SK-N-SH (cell line): ENCODE measurements at regions not wholly inside any gene's neighbourhood (a gene's known extent, or its start where the extent isn't known, plus 50 kb on each side); places are given as distances from the start of the nearest gene placed in this dataset.
A peak's percentile ranks its signal among the peaks of the same experiment; 100 is the strongest.

Source experiments
- CTCF ChIA-PET: fragments of 300-600, 350-600 bp; formaldehyde crosslinking; extraction: SDS; loops from one replicate; lab custom pipeline; 2021; lab: Yijun Ruan, JAX
- POLR2A ChIA-PET: fragments of 350-600 bp; sonication (Branson Sonifier 250); formaldehyde crosslinking; extraction: SDS; loops from one replicate; lab custom pipeline; 2020; ENCODE audit warnings: antibody characterized with exemption, inconsistent platforms; lab: Yijun Ruan, JAX
- DNase-seq: peaks from one replicate; pipeline ENCODE4 v3.0.0; 2012
- H2AFZ ChIP-seq: fragments of 200-600 bp; sonication (generic); 2 replicates; pipeline ENCODE4 v1.8.1; 2016; ENCODE audit warnings: antibody characterized with exemption, mild to moderate bottlenecking, low read depth
- H3F3A ChIP-seq: fragments of 200-600 bp; sonication (generic); replicated peaks from 2 replicates; pipeline ENCODE3; 2016; ENCODE audit warnings: antibody characterized with exemption, mild to moderate bottlenecking; ENCODE audit not compliant: insufficient read depth
- H3K27ac ChIP-seq, 2 experiments: fragments of 200-500 bp in 1 of 2; fragments of 200-600 bp in 1 of 2; sonication (Bioruptor generic) in 1 of 2; sonication (generic), shearing (Covaris generic) in 1 of 2; 2 replicates each; pipeline versions ENCODE4 v1.5.1 to v1.6.1; 2014 to 2016; ENCODE audit warnings: low read depth in 2 of 2, inconsistent platforms in 1 of 2, low read length in 1 of 2, mild to moderate bottlenecking in 1 of 2, mixed read lengths in 1 of 2
- H3K27me3 ChIP-seq: fragments of 200-600 bp; sonication (generic), shearing (Covaris generic); 2 replicates; pipeline ENCODE4 v1.6.1; 2016; ENCODE audit warnings: mixed run types; ENCODE audit not compliant: insufficient read depth
- H3K36me3 ChIP-seq, 2 experiments: fragments of 200-500 bp in 1 of 2; fragments of 200-600 bp in 1 of 2; sonication (Bioruptor generic) in 1 of 2; sonication (generic) in 1 of 2; replicated peaks in 1 of 2; 2 replicates each; pipeline versions ENCODE3 to v1.5.1; 2014 to 2016; ENCODE audit warnings: low read length in 1 of 2, mild to moderate bottlenecking in 1 of 2; ENCODE audit not compliant: insufficient read depth in 2 of 2, control insufficient read depth in 1 of 2
- H3K4me1 ChIP-seq, 2 experiments: fragments of 200-500 bp in 1 of 2; fragments of 200-600 bp in 1 of 2; sonication (Bioruptor generic) in 1 of 2; sonication (generic), shearing (Covaris generic) in 1 of 2; 2 replicates each; pipeline versions ENCODE4 v1.5.1 to v1.6.1; 2014 to 2016; ENCODE audit warnings: low read depth in 1 of 2, low read length in 1 of 2, mixed run types in 1 of 2; ENCODE audit not compliant: insufficient read depth in 2 of 2, control insufficient read depth in 1 of 2
- H3K4me2 ChIP-seq: fragments of 200-600 bp; sonication (generic), shearing (Covaris generic); 2 replicates; pipeline ENCODE4 v1.6.1; 2017; ENCODE audit warnings: mixed run types
- H3K4me3 ChIP-seq, 2 experiments: fragments of 200-500 bp in 1 of 2; fragments of 200-600 bp in 1 of 2; sonication (Bioruptor generic) in 1 of 2; sonication (generic), shearing (Covaris generic) in 1 of 2; 2 replicates each; pipeline versions ENCODE4 v1.5.1 to v1.8.1; 2014 to 2016; ENCODE audit warnings: low read depth in 2 of 2, inconsistent platforms in 1 of 2, low read length in 1 of 2, mild to moderate bottlenecking in 1 of 2, mixed read lengths in 1 of 2, moderate library complexity in 1 of 2
- H3K79me2 ChIP-seq: fragments of 200-600 bp; sonication (generic); 2 replicates; pipeline ENCODE4 v1.8.1; 2017; ENCODE audit warnings: mild to moderate bottlenecking; ENCODE audit not compliant: insufficient read depth
- H3K9ac ChIP-seq: fragments of 200-600 bp; sonication (generic); 2 replicates; pipeline ENCODE4 v1.6.1; 2017; ENCODE audit warnings: mixed run types
- H3K9me2 ChIP-seq: fragments of 200-600 bp; sonication (generic); 2 replicates; pipeline ENCODE4 v1.6.1; 2017; ENCODE audit warnings: mixed run types
- H3K9me3 ChIP-seq: fragments of 200-600 bp; sonication (generic); 2 replicates; pipeline ENCODE4 v1.6.1; 2017; ENCODE audit warnings: mixed run types, mild to moderate bottlenecking, moderate library complexity
- H4K20me1 ChIP-seq: fragments of 200-600 bp; sonication (generic); 2 replicates; pipeline ENCODE4 v1.6.1; 2017; ENCODE audit warnings: mild to moderate bottlenecking, mixed run types; ENCODE audit not compliant: insufficient read depth
- CHD2 ChIP-seq: fragments of 150-350 bp; IDR thresholded peaks from 2 replicates; pipeline ENCODE4 v1.6.1; 2018; ENCODE audit warnings: low read length; ENCODE audit not compliant: partially characterized antibody
- CTCF ChIP-seq: fragments of 200-600 bp; sonication (generic); IDR thresholded peaks from 2 replicates; pipeline ENCODE4 v1.6.1; 2017; ENCODE audit warnings: antibody characterized with exemption, mild to moderate bottlenecking, moderate library complexity
- ELF1 ChIP-seq: IDR thresholded peaks from 2 replicates; pipeline ENCODE4 v1.4.0; 2012
- FOSL2 ChIP-seq: IDR thresholded peaks from 2 replicates; pipeline ENCODE4 v1.4.0; 2012; ENCODE audit warnings: low read depth, mild to moderate bottlenecking, moderate library complexity, borderline replicate concordance
- FOXJ3 ChIP-seq: sonication (generic); formaldehyde crosslinking; IDR thresholded peaks from 2 replicates; pipeline ENCODE4 v1.5.1; 2020; ENCODE audit warnings: mild to moderate bottlenecking, missing genetic modification reagents
- FOXM1 ChIP-seq: IDR thresholded peaks from 2 replicates; pipeline ENCODE4 v1.4.0; 2012; ENCODE audit warnings: low read depth, mild to moderate bottlenecking
- JUND ChIP-seq: IDR thresholded peaks from 2 replicates; pipeline ENCODE4 v1.4.0; 2012
- MEF2A ChIP-seq: IDR thresholded peaks from 2 replicates; pipeline ENCODE4 v1.4.0; 2012; ENCODE audit warnings: low read depth, borderline replicate concordance
- MXI1 ChIP-seq: IDR thresholded peaks from 2 replicates; pipeline ENCODE4 v1.6.1; 2012; ENCODE audit warnings: mild to moderate bottlenecking, low read depth, low read length, improper control_type of control experiment
- RCOR1 ChIP-seq: fragments of 150-350 bp; IDR thresholded peaks from 2 replicates; pipeline ENCODE4 v1.6.1; 2017; ENCODE audit warnings: antibody characterized with exemption, low read length
- RXRA ChIP-seq: IDR thresholded peaks from 2 replicates; pipeline ENCODE4 v1.4.0; 2012; ENCODE audit warnings: low read depth, mild to moderate bottlenecking, borderline replicate concordance
- SIN3A ChIP-seq: IDR thresholded peaks from 2 replicates; pipeline ENCODE4 v1.6.1; 2012; ENCODE audit warnings: low read depth, mild to moderate bottlenecking, low read length, moderate library complexity, borderline replicate concordance
- TAF1 ChIP-seq: IDR thresholded peaks from 2 replicates; pipeline ENCODE4 v1.6.1; 2012; ENCODE audit warnings: low read depth, mild to moderate bottlenecking, low read length, moderate library complexity, borderline replicate concordance
- TCF12 ChIP-seq: IDR thresholded peaks from 2 replicates; pipeline ENCODE4 v1.4.0; 2012
- ZBTB33 ChIP-seq: IDR thresholded peaks from 2 replicates; pipeline ENCODE4 v1.4.0; 2012; ENCODE audit warnings: low read depth, borderline replicate concordance
- WGBS: methylation state at CpG from one replicate; pipeline ENCODE4 v1.1.6; 2017; ENCODE audit warnings: low lambda C conversion rate; 5-methylcytosine and 5-hydroxymethylcytosine counted together
- TF ChIP-seq, protein P1 (sequence below): IDR thresholded peaks from 2 replicates; pipeline ENCODE4; 2012
- TF ChIP-seq, protein P2 (sequence below): IDR thresholded peaks from 2 replicates; pipeline ENCODE4 v1.4.0; 2012; ENCODE audit warnings: low read depth

- TF ChIP-seq ZBTB33 (no peak), RCOR1 (no peak), ELF1 (no peak), MEF2A (no peak), SIN3A (no peak), CHD2 (no peak), TCF12 (no peak), CTCF (no peak), MXI1 (no peak)
- TF ChIP-seq, protein P1, sequence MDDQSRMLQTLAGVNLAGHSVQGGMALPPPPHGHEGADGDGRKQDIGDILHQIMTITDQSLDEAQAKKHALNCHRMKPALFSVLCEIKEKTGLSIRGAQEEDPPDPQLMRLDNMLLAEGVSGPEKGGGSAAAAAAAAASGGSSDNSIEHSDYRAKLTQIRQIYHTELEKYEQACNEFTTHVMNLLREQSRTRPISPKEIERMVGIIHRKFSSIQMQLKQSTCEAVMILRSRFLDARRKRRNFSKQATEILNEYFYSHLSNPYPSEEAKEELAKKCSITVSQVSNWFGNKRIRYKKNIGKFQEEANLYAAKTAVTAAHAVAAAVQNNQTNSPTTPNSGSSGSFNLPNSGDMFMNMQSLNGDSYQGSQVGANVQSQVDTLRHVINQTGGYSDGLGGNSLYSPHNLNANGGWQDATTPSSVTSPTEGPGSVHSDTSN: no peak
- TF ChIP-seq, all 33 proteins: peak for 0
These were observed 444.8 kb upstream of the RGS6 start (continued) for GRCh38 chr14:71487449-71487848.

- no peak overlapping the region for H3K4me3 ChIP-seq
- peaks cover 2 to 11% of the 10 kb centered on the region in 2 experiments; a peak in 2 of 4 replicates for H3K4me1 ChIP-seq
- H3K27ac ChIP-seq: 0 out of 4 replicates have a peak overlapping the region, but pooled peaks of 1 of the 2 experiments have one; percentile 55
- peaks cover 37% of the 10 kb centered on the region for H3K79me2 ChIP-seq
- no peaks in the 10 kb centered on the region for H3K9me2 ChIP-seq
- TF ChIP-seq, protein P2, sequence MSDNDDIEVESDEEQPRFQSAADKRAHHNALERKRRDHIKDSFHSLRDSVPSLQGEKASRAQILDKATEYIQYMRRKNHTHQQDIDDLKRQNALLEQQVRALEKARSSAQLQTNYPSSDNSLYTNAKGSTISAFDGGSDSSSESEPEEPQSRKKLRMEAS: no peak
- TF ChIP-seq SIN3A (no peak), FOXM1 (no peak), RCOR1 (no peak), CHD2 (no peak), MXI1 (no peak), RXRA (no peak), TAF1 (no peak), FOXJ3 (CRISPR knock-in tag) (no peak), ELF1 (no peak), JUND (0 out of 2 replicates have a peak, but pooled peaks have one; percentile 23), TCF12 (peak; percentile 68; the same call in 1 of the 2 replicates), FOSL2 (peak; percentile 30; the same call in 1 of the 2 replicates)
- no peaks in the 10 kb centered on the region for H3K27me3 ChIP-seq
- no peak overlapping the region for H2AFZ ChIP-seq
- no peak overlapping the region for H3K9ac ChIP-seq
- ChIA-PET POLR2A (no interaction called here), CTCF (interaction anchor here (0.6 kb wide), 1 partner anchor 165 kb away, joined by 3 read pairs; no protein-coding TSS in a partner anchor)
- DNase-seq: no peak
- no peaks in the 10 kb centered on the region for H3K9me3 ChIP-seq
- 41% methylated on average over 2 of the region's 2 CpGs for WGBS
- peaks cover 16% of the 10 kb centered on the region for H3F3A ChIP-seq
- no peaks in the 10 kb centered on the region for H4K20me1 ChIP-seq
- no peaks in the 10 kb centered on the region for H3K36me3 ChIP-seq
- H3K4me2 ChIP-seq: no peak overlapping the region
These were observed 444.3 kb upstream of the RGS6 start for GRCh38 chr14:71487941-71488340.
